Activated CD4-positive, alpha-beta T cell treated with anti-CD3 and anti-CD28 coated beads, Interleukin-10, Interleukin-2, amounts not matched to agents 100 ng/mL and 50 ng/mL, durations not matched to agents 16 hours and 8 hours (primary cell): ENCODE measurements at regions not wholly inside any gene's neighbourhood (a gene's known extent, or its start where the extent isn't known, plus 50 kb on each side); places are given as distances from the start of the nearest gene placed in this dataset.
A peak's percentile ranks its signal among the peaks of the same experiment; 100 is the strongest.
"Not testable (repeated sequence)": the region's sequence is repeated elsewhere in the genome, so short reads cannot be mapped to it uniquely, and the experiment has no call there.

Experiments used
- DNase-seq: peaks from one replicate; pipeline ENCODE4 v3.0.0-alpha.2; 2020

- DNase-seq = no peak
Observed at GRCh38 chrX:55142206-55142918, 53.5 kb downstream of the PAGE2 start.

- DNase-seq = no peak
Observed at GRCh38 chrX:55142919-55143310, 54.1 kb downstream of the PAGE2 start.

- DNase-seq = no peak
Observed at GRCh38 chrX:55143621-55144020, 54.8 kb downstream of the PAGE2 start.

GRCh38 chrX:55144697-55145096 lies 55.9 kb downstream of the PAGE2 start:
- DNase-seq = no peak

- no peak for DNase-seq
Observed at GRCh38 chrX:55149242-55149641, 60.4 kb downstream of the PAGE2 start.

- DNase-seq = no peak
Observed at GRCh38 chrX:55151199-55151598, 62.4 kb downstream of the PAGE2 start.

- peak; percentile 15 for DNase-seq
Observed at GRCh38 chrX:55159551-55159950, 60.6 kb upstream of the PAGE5 start.

- peak; percentile 91 for DNase-seq
Observed at GRCh38 chrX:55160685-55161552, 59.2 kb upstream of the PAGE5 start.

GRCh38 chrX:55161581-55161980 lies 58.6 kb upstream of the PAGE5 start:
- DNase-seq = no peak

GRCh38 chrX:55163171-55163570 lies 57.0 kb upstream of the PAGE5 start:
- DNase-seq = no peak

- DNase-seq = not testable (repeated sequence)
Observed at GRCh38 chrX:55165026-55165425, 55.1 kb upstream of the PAGE5 start.

GRCh38 chrX:55167124-55167803 lies 52.9 kb upstream of the PAGE5 start:
- DNase-seq = no peak

- DNase-seq = no peak
Observed at GRCh38 chrX:55167901-55168300, 52.2 kb upstream of the PAGE5 start.

- DNase-seq = no peak
Observed at GRCh38 chrX:55169782-55170181, 50.4 kb upstream of the PAGE5 start.
